K562 (cell line): ENCODE measurements at regions not wholly inside any gene's neighbourhood (a gene's known extent, or its start where the extent isn't known, plus 50 kb on each side); places are given as distances from the start of the nearest gene placed in this dataset.

Source experiments
- ATAC-seq: fragments of 200-7000 bp; cut with Tn5 transposase; 3 replicates; pipeline ENCODE4 v1.9.1; 2020; ENCODE audit warnings: moderate library complexity
- BruUV-seq: library from RNA; stranded (reverse); fragments of 400-500 nt; replicated peaks from 2 replicates; lab custom pipeline; 2021; lab: Mats Ljungman, UMichigan
- CTCF ChIA-PET: fragments of 300-600 bp; formaldehyde crosslinking; extraction: SDS; loops from one replicate; lab custom pipeline; 2021; ENCODE audit warnings: low intra/inter-chr PET ratio; lab: Yijun Ruan, JAX
- POLR2A ChIA-PET: fragments of 300-600, 350-650 bp; sonication (Branson Sonifier 250); formaldehyde crosslinking; extraction: SDS; loops from one replicate; lab custom pipeline; 2021; ENCODE audit warnings: antibody characterized with exemption, inconsistent platforms; lab: Yijun Ruan, JAX
- DNase-seq, 4 experiments: peaks; one replicate each; pipeline versions ENCODE4 v3.0.0 to v3.0.0-alpha.2; 2011 to 2018; ENCODE audit warnings: low spot score in 3 of 4, mixed read lengths in 3 of 4; ENCODE audit errors: extremely low read depth in 1 of 4
- FAIRE-seq: peaks from 2 replicates; lab custom pipeline; 2011; peaks lifted over from hg19 to GRCh38; lab: Jason Lieb, UNC
- H2AFZ ChIP-seq: 2 replicates; pipeline ENCODE4 v1.6.0; 2011; ENCODE audit warnings: low read depth, low read length, control low read depth, inconsistent platforms
- H3K27ac ChIP-seq: fragments of 200-600 bp; 3 replicates; pipeline ENCODE4 v1.8.0; 2011; ENCODE audit warnings: low read depth, mild to moderate bottlenecking, control low read depth, inconsistent platforms, low read length, moderate library complexity, mixed read lengths; ENCODE audit errors: extremely low read depth
- H3K27me3 ChIP-seq, 2 experiments: fragments of 300-600 bp in 1 of 2; 2 replicates in 1 of 2; 3 replicates in 1 of 2; pipeline versions ENCODE4 v1.6.0 to v1.8.0; 2011; ENCODE audit warnings: inconsistent platforms in 2 of 2, low read length in 2 of 2, mild to moderate bottlenecking in 1 of 2, mixed read lengths in 1 of 2, moderate library complexity in 1 of 2; ENCODE audit not compliant: control insufficient read depth in 2 of 2, insufficient read depth in 2 of 2
- H3K36me3 ChIP-seq: fragments of 300-600 bp; 3 replicates; pipeline ENCODE4 v1.8.0; 2011; ENCODE audit warnings: mild to moderate bottlenecking, low read length, inconsistent platforms; ENCODE audit not compliant: control insufficient read depth, insufficient read depth
- H3K4me1 ChIP-seq, 2 experiments: fragments of 200-600 bp in 1 of 2; replicated peaks in 1 of 2; 2 replicates in 1 of 2; 3 replicates in 1 of 2; pipeline versions ENCODE4 v1.5.1 to v1.8.0; 2011; ENCODE audit warnings: inconsistent platforms in 2 of 2, low read length in 2 of 2, mild to moderate bottlenecking in 1 of 2, mixed read lengths in 1 of 2, moderate library complexity in 1 of 2; ENCODE audit not compliant: control insufficient read depth in 2 of 2, insufficient read depth in 2 of 2
- H3K4me2 ChIP-seq: 2 replicates; pipeline ENCODE4 v1.6.1; 2011; ENCODE audit warnings: low read length, control low read depth, inconsistent platforms, mixed read lengths; ENCODE audit not compliant: insufficient read depth
- H3K4me3 ChIP-seq: fragments of 200-600 bp; sonication (generic), shearing (Covaris generic); 2 replicates; pipeline ENCODE4 v1.5.1; 2016; ENCODE audit warnings: control low read depth, inconsistent platforms
- H3K79me2 ChIP-seq: fragments of 200-600 bp; 3 replicates; pipeline ENCODE4 v1.8.0; 2011; ENCODE audit warnings: low read length, inconsistent platforms; ENCODE audit not compliant: control insufficient read depth, insufficient read depth
- H3K9ac ChIP-seq, 2 experiments: 2 replicates each; pipeline versions ENCODE4 v1.6.0 to v1.6.1; 2011; ENCODE audit warnings: low read depth in 2 of 2, low read length in 2 of 2, control low read depth in 1 of 2, inconsistent platforms in 1 of 2, mild to moderate bottlenecking in 1 of 2, mixed read lengths in 1 of 2; ENCODE audit not compliant: insufficient read depth in 1 of 2
- H3K9me1 ChIP-seq: one replicate; pipeline ENCODE4 v1.6.0; 2011; ENCODE audit warnings: inconsistent platforms, mild to moderate bottlenecking, low read length, moderate library complexity; ENCODE audit not compliant: control insufficient read depth, insufficient read depth
- H3K9me3 ChIP-seq: replicated peaks from 2 replicates; pipeline ENCODE4 v1.5.1; 2011; ENCODE audit warnings: low read depth, low read length, inconsistent platforms; ENCODE audit not compliant: control insufficient read depth, insufficient read depth
- H4K20me1 ChIP-seq: replicated peaks from 2 replicates; pipeline ENCODE4 v1.6.1; 2011; ENCODE audit warnings: low read length, inconsistent platforms, mixed read lengths; ENCODE audit not compliant: control insufficient read depth, insufficient read depth
- EP400 ChIP-seq: fragments of 450-650 bp; IDR thresholded peaks from 2 replicates; pipeline ENCODE4 v1.6.1; 2017; ENCODE audit warnings: antibody characterized with exemption, mild to moderate bottlenecking, moderate library complexity
- KDM4B ChIP-seq, 2 experiments: fragments of 450-650 bp in 1 of 2; sonication (generic) in 1 of 2; IDR thresholded peaks; 2 replicates each; pipeline ENCODE4 v1.6.1; 2016 to 2017; ENCODE audit warnings: borderline replicate concordance in 2 of 2, antibody characterized with exemption in 1 of 2, low read depth in 1 of 2, mild to moderate bottlenecking in 1 of 2
- NR1H2 ChIP-seq: sonication (generic); formaldehyde crosslinking; IDR thresholded peaks from 2 replicates; pipeline ENCODE4 v1.4.0; 2020; ENCODE audit warnings: mild to moderate bottlenecking, missing genetic modification reagents
- TAF9B ChIP-seq: fragments of 450-650 bp; IDR thresholded peaks from 2 replicates; pipeline ENCODE4 v1.6.1; 2018; ENCODE audit warnings: mild to moderate bottlenecking; ENCODE audit not compliant: partially characterized antibody
- ZBTB34 ChIP-seq: fragments of 250-450 bp; sonication (Bioruptor Pico); IDR thresholded peaks from 2 replicates; pipeline ENCODE4 v1.8.0; 2021; ENCODE audit warnings: mild to moderate bottlenecking, moderate library complexity
- ZNF134 ChIP-seq: fragments of 250-450 bp; sonication (Bioruptor Pico); conservative IDR thresholded peaks from 2 replicates; pipeline ENCODE4 v1.4.0; 2020
- ZNF282 ChIP-seq: sonication (generic); formaldehyde crosslinking; IDR thresholded peaks from 2 replicates; pipeline ENCODE4 v1.8.1; 2023; ENCODE audit warnings: missing genetic modification reagents
- WGBS: fragments of 100-300 bp; shearing (Covaris generic); methylation state at CpG from one replicate; pipeline ENCODE4 v1.1.6; 2016; ENCODE audit warnings: low coverage, mixed read lengths; ENCODE audit not compliant: insufficient coverage; ENCODE audit errors: missing lambda C conversion rate; 5-methylcytosine and 5-hydroxymethylcytosine counted together
- in situ Hi-C: fragments of 300-500 bp; cut with MboI; formaldehyde crosslinking; loops from 4 replicates; pipeline ENCODE4 v1.15.0; 2018; ENCODE audit warnings: inconsistent platforms, mixed read lengths
- intact Hi-C: fragments of 100-400 bp; cut with micrococcal nuclease; formaldehyde crosslinking; loops from 2 replicates; pipeline ENCODE4 v1.14.2; 2022
- TF ChIP-seq, protein P1 (sequence below): fragments of 250-450 bp; sonication (Bioruptor Pico); IDR thresholded peaks from 2 replicates; pipeline ENCODE4 v1.6.1; 2021; ENCODE audit warnings: mild to moderate bottlenecking
- TF ChIP-seq, protein P2 (sequence below): fragments of 250-450 bp; sonication (Bioruptor Pico); IDR thresholded peaks from 2 replicates; pipeline ENCODE4 v1.9.0; 2021; ENCODE audit warnings: mild to moderate bottlenecking
- TF ChIP-seq, protein P3 (sequence below), 2 experiments: fragments of 450-650 bp; IDR thresholded peaks; 2 replicates each; pipeline ENCODE4 v1.6.1; 2018; ENCODE audit warnings: mild to moderate bottlenecking in 2 of 2, low read depth in 1 of 2; ENCODE audit not compliant: partially characterized antibody in 2 of 2

DNA sequence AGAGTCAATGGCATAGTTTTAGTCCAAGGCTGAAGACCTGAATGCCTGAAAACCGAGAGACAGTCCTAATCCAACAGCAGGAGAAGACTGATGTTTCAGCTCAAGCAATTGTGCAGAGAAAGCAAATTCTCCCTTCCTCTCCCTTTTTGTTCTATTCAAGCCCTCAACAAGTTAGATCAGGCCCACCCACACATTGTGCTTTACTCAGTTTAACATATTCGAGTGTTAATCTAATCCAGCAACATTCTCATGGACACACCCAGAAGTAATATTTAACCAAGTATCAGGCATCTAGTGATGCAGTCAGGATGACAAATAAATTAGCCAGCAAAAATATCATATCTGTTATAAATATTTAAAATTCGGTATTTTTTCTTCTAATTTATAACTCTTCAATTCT lies 261.1 kb downstream of the HDGFL1 start:
- Histone ChIP-seq H3K36me3 (no peaks in the 10 kb centered on the region), H2AFZ (no peak overlapping the region), H3K27me3 (no peaks in the 10 kb centered on the region), H4K20me1 (no peaks in the 10 kb centered on the region), H3K27ac (no peak overlapping the region), H3K9me3 (peaks cover 2% of the 10 kb centered on the region; the same call in 1 of the 2 replicates), H3K9me1 (no peaks in the 10 kb centered on the region), H3K79me2 (no peaks in the 10 kb centered on the region), H3K4me1 (no peaks in the 10 kb centered on the region), H3K9ac (no peak overlapping the region), H3K4me3 (no peak overlapping the region), H3K4me2 (no peak overlapping the region)
- 5% methylated on average over 3 of the region's 3 CpGs for WGBS
- no TSS peak for BruUV-seq
- 0 out of 2 replicates have a peak, but pooled peaks have one; percentile 44 for TF ChIP-seq ZNF134 (CRISPR knock-in tag)
- TF ChIP-seq, protein P1, sequence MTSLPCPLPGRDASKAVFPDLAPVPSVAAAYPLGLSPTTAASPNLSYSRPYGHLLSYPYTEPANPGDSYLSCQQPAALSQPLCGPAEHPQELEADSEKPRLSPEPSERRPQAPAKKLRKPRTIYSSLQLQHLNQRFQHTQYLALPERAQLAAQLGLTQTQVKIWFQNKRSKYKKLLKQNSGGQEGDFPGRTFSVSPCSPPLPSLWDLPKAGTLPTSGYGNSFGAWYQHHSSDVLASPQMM, result no peak
- POLR2A ChIA-PET, result interaction anchor here (0.7 kb wide), 1 partner anchor 30 kb away, joined by 3 read pairs; no protein-coding TSS in a partner anchor
- intact Hi-C loops, result no loop called here
- no peak for ATAC-seq
- CTCF ChIA-PET, result no interaction called here
- in situ Hi-C loops, result no loop called here
- no peak for FAIRE-seq
- DNase-seq, result no peak

DNA sequence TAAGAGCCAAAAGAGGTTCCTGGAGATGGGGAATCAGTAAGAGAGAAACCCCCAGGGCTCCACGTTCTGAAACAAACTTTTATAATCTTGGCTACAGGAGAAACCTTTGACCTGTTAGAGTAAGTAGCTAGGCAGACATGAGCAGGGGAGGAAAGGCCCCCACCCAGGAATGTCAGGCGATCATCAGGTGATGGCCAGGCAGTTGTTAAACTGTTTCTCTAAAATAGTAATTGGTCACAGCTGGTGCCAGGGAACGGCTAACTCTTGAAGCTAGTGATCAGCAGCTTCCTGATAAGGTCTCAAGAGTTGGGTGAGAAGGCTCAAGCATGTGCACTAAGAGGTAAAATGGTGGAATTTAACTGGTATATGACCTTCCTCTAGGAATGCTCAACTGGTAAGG lies 263.8 kb downstream of the HDGFL1 start:
- Histone ChIP-seq H3K4me2 (no peak overlapping the region), H3K9me1 (no peaks in the 10 kb centered on the region), H3K27me3 (no peaks in the 10 kb centered on the region), H3K4me1 (no peaks in the 10 kb centered on the region), H4K20me1 (no peaks in the 10 kb centered on the region), H3K9me3 (peaks cover 2% of the 10 kb centered on the region; the same call in 1 of the 2 replicates), H3K27ac (no peak overlapping the region), H3K36me3 (no peaks in the 10 kb centered on the region), H3K79me2 (no peaks in the 10 kb centered on the region), H2AFZ (no peak overlapping the region), H3K9ac (no peak overlapping the region), H3K4me3 (no peak overlapping the region)
- BruUV-seq, result no TSS peak
- DNase-seq, result no peak
- in situ Hi-C loops, result no loop called here
- ATAC-seq, result no peak
- ChIA-PET POLR2A (no interaction called here), CTCF (no interaction called here)
- TF ChIP-seq ZBTB34 (CRISPR knock-in tag), result no peak
- no peak for TF ChIP-seq TAF9B
- TF ChIP-seq EP400, result no peak
- TF ChIP-seq NR1H2 (CRISPR knock-in tag), result no peak
- TF ChIP-seq, protein P2, sequence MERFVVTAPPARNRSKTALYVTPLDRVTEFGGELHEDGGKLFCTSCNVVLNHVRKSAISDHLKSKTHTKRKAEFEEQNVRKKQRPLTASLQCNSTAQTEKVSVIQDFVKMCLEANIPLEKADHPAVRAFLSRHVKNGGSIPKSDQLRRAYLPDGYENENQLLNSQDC, result no peak
- no peak for TF ChIP-seq ZNF282 (CRISPR knock-in tag)
- no peak for TF ChIP-seq KDM4B (IDR thresholded peaks at IDR 0.05; ENCODE audit: borderline replicate concordance in 2 of 2, low read depth in 1 of 2)
- TF ChIP-seq, protein P3, sequence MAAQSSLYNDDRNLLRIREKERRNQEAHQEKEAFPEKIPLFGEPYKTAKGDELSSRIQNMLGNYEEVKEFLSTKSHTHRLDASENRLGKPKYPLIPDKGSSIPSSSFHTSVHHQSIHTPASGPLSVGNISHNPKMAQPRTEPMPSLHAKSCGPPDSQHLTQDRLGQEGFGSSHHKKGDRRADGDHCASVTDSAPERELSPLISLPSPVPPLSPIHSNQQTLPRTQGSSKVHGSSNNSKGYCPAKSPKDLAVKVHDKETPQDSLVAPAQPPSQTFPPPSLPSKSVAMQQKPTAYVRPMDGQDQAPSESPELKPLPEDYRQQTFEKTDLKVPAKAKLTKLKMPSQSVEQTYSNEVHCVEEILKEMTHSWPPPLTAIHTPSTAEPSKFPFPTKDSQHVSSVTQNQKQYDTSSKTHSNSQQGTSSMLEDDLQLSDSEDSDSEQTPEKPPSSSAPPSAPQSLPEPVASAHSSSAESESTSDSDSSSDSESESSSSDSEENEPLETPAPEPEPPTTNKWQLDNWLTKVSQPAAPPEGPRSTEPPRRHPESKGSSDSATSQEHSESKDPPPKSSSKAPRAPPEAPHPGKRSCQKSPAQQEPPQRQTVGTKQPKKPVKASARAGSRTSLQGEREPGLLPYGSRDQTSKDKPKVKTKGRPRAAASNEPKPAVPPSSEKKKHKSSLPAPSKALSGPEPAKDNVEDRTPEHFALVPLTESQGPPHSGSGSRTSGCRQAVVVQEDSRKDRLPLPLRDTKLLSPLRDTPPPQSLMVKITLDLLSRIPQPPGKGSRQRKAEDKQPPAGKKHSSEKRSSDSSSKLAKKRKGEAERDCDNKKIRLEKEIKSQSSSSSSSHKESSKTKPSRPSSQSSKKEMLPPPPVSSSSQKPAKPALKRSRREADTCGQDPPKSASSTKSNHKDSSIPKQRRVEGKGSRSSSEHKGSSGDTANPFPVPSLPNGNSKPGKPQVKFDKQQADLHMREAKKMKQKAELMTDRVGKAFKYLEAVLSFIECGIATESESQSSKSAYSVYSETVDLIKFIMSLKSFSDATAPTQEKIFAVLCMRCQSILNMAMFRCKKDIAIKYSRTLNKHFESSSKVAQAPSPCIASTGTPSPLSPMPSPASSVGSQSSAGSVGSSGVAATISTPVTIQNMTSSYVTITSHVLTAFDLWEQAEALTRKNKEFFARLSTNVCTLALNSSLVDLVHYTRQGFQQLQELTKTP (IDR thresholded peaks at IDR 0.05; ENCODE audit: low read depth in 1 of 2, partially characterized antibody in 2 of 2), result no peak
- 0% methylated on average over 3 of the region's 3 CpGs for WGBS
- no peak for FAIRE-seq
- intact Hi-C loops, result no loop called here
